OCI-LY7 (cell line): ENCODE measurements at regions not wholly inside any gene's neighbourhood (a gene's known extent, or its start where the extent isn't known, plus 50 kb on each side); places are given as distances from the start of the nearest gene placed in this dataset.

ENCODE experiments used
- EZH2phosphoT487 ChIP-seq: fragments of 200-600 bp; sonication (generic); IDR thresholded peaks from 2 replicates; pipeline ENCODE4 v1.6.1; 2018; ENCODE audit warnings: low read depth, borderline replicate concordance, mild to moderate bottlenecking, mixed run types, antibody characterized with exemption, low read length, moderate library complexity, mixed read lengths
- TF ChIP-seq, protein P1 (sequence below): fragments of 200-600 bp; sonication (generic); conservative IDR thresholded peaks from 2 replicates; pipeline ENCODE4 v1.5.1; 2014; ENCODE audit warnings: mild to moderate bottlenecking, antibody characterized with exemption, low read length, moderate library complexity, mixed read lengths

DNA sequence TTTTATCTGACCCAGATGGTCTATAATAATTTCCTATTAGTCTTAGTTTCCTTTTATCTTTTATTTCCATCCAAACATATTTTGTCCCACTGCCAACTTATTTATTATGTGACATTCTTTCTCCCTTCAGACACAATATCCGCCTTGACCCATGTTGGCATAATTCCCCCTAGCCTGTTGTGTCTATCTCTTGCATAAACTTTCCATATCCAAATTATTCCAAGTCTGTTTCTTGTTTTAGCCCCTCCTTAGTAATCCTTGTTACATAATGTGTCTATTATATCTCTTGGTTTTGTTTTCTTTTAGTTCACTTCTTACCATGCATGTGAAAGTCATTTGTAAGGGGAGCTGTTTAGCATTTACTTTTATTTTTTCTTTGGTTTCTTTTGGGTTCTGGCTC, 81.6 kb upstream of the CACHD1 start:
- TF ChIP-seq, protein P1, sequence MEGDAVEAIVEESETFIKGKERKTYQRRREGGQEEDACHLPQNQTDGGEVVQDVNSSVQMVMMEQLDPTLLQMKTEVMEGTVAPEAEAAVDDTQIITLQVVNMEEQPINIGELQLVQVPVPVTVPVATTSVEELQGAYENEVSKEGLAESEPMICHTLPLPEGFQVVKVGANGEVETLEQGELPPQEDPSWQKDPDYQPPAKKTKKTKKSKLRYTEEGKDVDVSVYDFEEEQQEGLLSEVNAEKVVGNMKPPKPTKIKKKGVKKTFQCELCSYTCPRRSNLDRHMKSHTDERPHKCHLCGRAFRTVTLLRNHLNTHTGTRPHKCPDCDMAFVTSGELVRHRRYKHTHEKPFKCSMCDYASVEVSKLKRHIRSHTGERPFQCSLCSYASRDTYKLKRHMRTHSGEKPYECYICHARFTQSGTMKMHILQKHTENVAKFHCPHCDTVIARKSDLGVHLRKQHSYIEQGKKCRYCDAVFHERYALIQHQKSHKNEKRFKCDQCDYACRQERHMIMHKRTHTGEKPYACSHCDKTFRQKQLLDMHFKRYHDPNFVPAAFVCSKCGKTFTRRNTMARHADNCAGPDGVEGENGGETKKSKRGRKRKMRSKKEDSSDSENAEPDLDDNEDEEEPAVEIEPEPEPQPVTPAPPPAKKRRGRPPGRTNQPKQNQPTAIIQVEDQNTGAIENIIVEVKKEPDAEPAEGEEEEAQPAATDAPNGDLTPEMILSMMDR, result no peak
- no peak for TF ChIP-seq EZH2phosphoT487
